GM21390 (cell line): ENCODE measurements at regions not wholly inside any gene's neighbourhood (a gene's known extent, or its start where the extent isn't known, plus 50 kb on each side); places are given as distances from the start of the nearest gene placed in this dataset.

ENCODE experiments used
- ATAC-seq: cut with Tn5 transposase; IDR thresholded peaks from one replicate; pipeline ENCODE4 v1.9.1; 2021; ENCODE audit not compliant: unreplicated experiment

- ATAC-seq = no peak
Measured at GRCh38 chr16:64138006-64138405, 983.9 kb downstream of the CDH11 start.

GRCh38 chr16:64136743-64137142 is 985.1 kb downstream of the CDH11 start:
- ATAC-seq = no peak

GRCh38 chr16:64136314-64136713 is 985.5 kb downstream of the CDH11 start:
- no peak for ATAC-seq

GRCh38 chr16:64133366-64133765 is 988.5 kb downstream of the CDH11 start:
- no peak for ATAC-seq

GRCh38 chr16:64132759-64133361 is 989.0 kb downstream of the CDH11 start:
- ATAC-seq = no peak

GRCh38 chr16:64132190-64132589 is 989.7 kb downstream of the CDH11 start:
- ATAC-seq = no peak

GRCh38 chr16:64131423-64131822 is 990.4 kb downstream of the CDH11 start:
- no peak for ATAC-seq

- ATAC-seq = no peak
Measured at GRCh38 chr16:64130140-64130539, 991.7 kb downstream of the CDH11 start.

GRCh38 chr16:64122177-64122576 is 999.7 kb downstream of the CDH11 start:
- ATAC-seq = no peak

- ATAC-seq = no peak
Measured at GRCh38 chr16:64121473-64121872, 1000.4 kb downstream of the CDH11 start.

- no peak for ATAC-seq
Measured at GRCh38 chr16:64116151-64116550, 1005.7 kb downstream of the CDH11 start.

- ATAC-seq = no peak
Measured at GRCh38 chr16:64109241-64109640, 1012.6 kb downstream of the CDH11 start.

GRCh38 chr16:64102654-64103053 is 1019.2 kb downstream of the CDH11 start:
- no peak for ATAC-seq

GRCh38 chr16:64098451-64098850 is 1023.4 kb downstream of the CDH11 start:
- no peak for ATAC-seq

GRCh38 chr16:64096689-64097088 is 1025.2 kb downstream of the CDH11 start:
- ATAC-seq = no peak

GRCh38 chr16:64094992-64095634 is 1026.8 kb downstream of the CDH11 start:
- ATAC-seq = no peak

GRCh38 chr16:64094181-64094965 is 1027.5 kb downstream of the CDH11 start:
- ATAC-seq = no peak

GRCh38 chr16:64092271-64092670 is 1029.6 kb downstream of the CDH11 start:
- no peak for ATAC-seq

- ATAC-seq = no peak
Measured at GRCh38 chr16:64090327-64090726, 1031.5 kb downstream of the CDH11 start.

- no peak for ATAC-seq
Measured at GRCh38 chr16:64089697-64090096, 1032.2 kb downstream of the CDH11 start.

- ATAC-seq = no peak
Measured at GRCh38 chr16:64088838-64089237, 1033.0 kb downstream of the CDH11 start.

GRCh38 chr16:64085296-64085695 is 1036.6 kb downstream of the CDH11 start:
- ATAC-seq = no peak
